ENCODE measurements at regions not wholly inside any gene's neighbourhood (a gene's known extent, or its start where the extent isn't known, plus 50 kb on each side); places are given as distances from the start of the nearest gene placed in this dataset.

GRCh38 chr9:115643948-115644727, 509.5 kb upstream of the PAPPA start:
- DNase-seq (ENCODE audit: extremely low read depth in 1 of 2, low read depth in 1 of 2): no peak

GRCh38 chr9:115649991-115650472, 503.6 kb upstream of the PAPPA start:
- no peak for DNase-seq (ENCODE audit: extremely low read depth in 1 of 2, low read depth in 1 of 2)

GRCh38 chr9:115650768-115651167, 502.8 kb upstream of the PAPPA start:
- DNase-seq (ENCODE audit: extremely low read depth in 1 of 2, low read depth in 1 of 2): no peak

- DNase-seq (ENCODE audit: extremely low read depth in 1 of 2, low read depth in 1 of 2): no peak
These were observed 502.1 kb upstream of the PAPPA start for GRCh38 chr9:115651461-115651860.

GRCh38 chr9:115653171-115653606, 500.4 kb upstream of the PAPPA start:
- DNase-seq (ENCODE audit: extremely low read depth in 1 of 2, low read depth in 1 of 2): no peak

GRCh38 chr9:115657695-115658094, 495.9 kb upstream of the PAPPA start:
- DNase-seq (ENCODE audit: extremely low read depth in 1 of 2, low read depth in 1 of 2): no peak

- no peak for DNase-seq (ENCODE audit: extremely low read depth in 1 of 2, low read depth in 1 of 2)
These were observed 488.1 kb upstream of the PAPPA start for GRCh38 chr9:115665519-115665918.

GRCh38 chr9:115668521-115668920, 485.1 kb upstream of the PAPPA start:
- DNase-seq (ENCODE audit: extremely low read depth in 1 of 2, low read depth in 1 of 2): no peak

GRCh38 chr9:115671236-115671962, 482.2 kb upstream of the PAPPA start:
- DNase-seq (ENCODE audit: extremely low read depth in 1 of 2, low read depth in 1 of 2): no peak

GRCh38 chr9:115671963-115672305, 481.7 kb upstream of the PAPPA start:
- no peak for DNase-seq (ENCODE audit: extremely low read depth in 1 of 2, low read depth in 1 of 2)

GRCh38 chr9:115672477-115673316, 480.9 kb upstream of the PAPPA start:
- DNase-seq (ENCODE audit: extremely low read depth in 1 of 2, low read depth in 1 of 2): no peak

- DNase-seq (ENCODE audit: extremely low read depth in 1 of 2, low read depth in 1 of 2): no peak
These were observed 480.0 kb upstream of the PAPPA start for GRCh38 chr9:115673599-115673998.

- no peak for DNase-seq (ENCODE audit: extremely low read depth in 1 of 2, low read depth in 1 of 2)
These were observed 479.5 kb upstream of the PAPPA start for GRCh38 chr9:115674091-115674490.

- no peak for DNase-seq (ENCODE audit: extremely low read depth in 1 of 2, low read depth in 1 of 2)
These were observed 477.8 kb upstream of the PAPPA start for GRCh38 chr9:115675834-115676233.

- no peak for DNase-seq (ENCODE audit: extremely low read depth in 1 of 2, low read depth in 1 of 2)
These were observed 473.4 kb upstream of the PAPPA start for GRCh38 chr9:115680231-115680630.

- no peak for DNase-seq (ENCODE audit: extremely low read depth in 1 of 2, low read depth in 1 of 2)
These were observed 472.0 kb upstream of the PAPPA start for GRCh38 chr9:115681585-115681984.

- DNase-seq (ENCODE audit: extremely low read depth in 1 of 2, low read depth in 1 of 2): no peak
These were observed 467.5 kb upstream of the PAPPA start for GRCh38 chr9:115686069-115686468.

- DNase-seq (ENCODE audit: extremely low read depth in 1 of 2, low read depth in 1 of 2): no peak
These were observed 466.2 kb upstream of the PAPPA start for GRCh38 chr9:115687356-115687755.

- DNase-seq (ENCODE audit: extremely low read depth in 1 of 2, low read depth in 1 of 2): no peak
These were observed 464.3 kb upstream of the PAPPA start for GRCh38 chr9:115689331-115689730.

GRCh38 chr9:115690786-115691496, 462.6 kb upstream of the PAPPA start:
- no peak for DNase-seq (ENCODE audit: extremely low read depth in 1 of 2, low read depth in 1 of 2)

GRCh38 chr9:115691693-115692092, 461.9 kb upstream of the PAPPA start:
- DNase-seq (ENCODE audit: extremely low read depth in 1 of 2, low read depth in 1 of 2): no peak

Data from stimulated activated CD8-positive, alpha-beta memory T cell treated with anti-CD3 and anti-CD28 coated beads, Interleukin-7, amount 100 ng/mL, for 48 hours (primary cell).